GM19372 (cell line): ENCODE measurements at regions not wholly inside any gene's neighbourhood (a gene's known extent, or its start where the extent isn't known, plus 50 kb on each side); places are given as distances from the start of the nearest gene placed in this dataset.

Source experiments
- ATAC-seq: cut with Tn5 transposase; IDR thresholded peaks from one replicate; pipeline ENCODE4 v1.9.1; 2021; ENCODE audit warnings: mild to moderate bottlenecking, low read depth, moderate library complexity; ENCODE audit not compliant: unreplicated experiment

DNA sequence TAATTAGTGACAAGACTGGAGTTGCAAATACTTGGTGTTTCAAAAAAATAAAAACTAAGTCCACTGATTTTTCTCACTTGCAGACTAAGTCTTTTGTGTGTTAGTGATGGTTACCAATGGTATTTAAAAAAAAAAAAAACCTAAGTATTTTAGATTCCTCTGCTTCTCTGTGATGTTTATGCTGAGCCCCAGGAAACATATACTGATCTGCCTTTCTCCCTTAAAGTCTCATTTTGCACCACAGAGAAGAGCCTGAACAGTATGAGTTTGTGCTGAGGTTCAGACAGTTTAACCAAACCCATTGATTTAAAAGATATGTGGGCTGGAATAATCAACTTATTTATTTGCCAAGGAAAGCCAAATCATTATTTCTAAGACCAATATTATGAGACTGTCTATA lies 1305.0 kb downstream of the PCDH18 start:
- no peak for ATAC-seq

DNA sequence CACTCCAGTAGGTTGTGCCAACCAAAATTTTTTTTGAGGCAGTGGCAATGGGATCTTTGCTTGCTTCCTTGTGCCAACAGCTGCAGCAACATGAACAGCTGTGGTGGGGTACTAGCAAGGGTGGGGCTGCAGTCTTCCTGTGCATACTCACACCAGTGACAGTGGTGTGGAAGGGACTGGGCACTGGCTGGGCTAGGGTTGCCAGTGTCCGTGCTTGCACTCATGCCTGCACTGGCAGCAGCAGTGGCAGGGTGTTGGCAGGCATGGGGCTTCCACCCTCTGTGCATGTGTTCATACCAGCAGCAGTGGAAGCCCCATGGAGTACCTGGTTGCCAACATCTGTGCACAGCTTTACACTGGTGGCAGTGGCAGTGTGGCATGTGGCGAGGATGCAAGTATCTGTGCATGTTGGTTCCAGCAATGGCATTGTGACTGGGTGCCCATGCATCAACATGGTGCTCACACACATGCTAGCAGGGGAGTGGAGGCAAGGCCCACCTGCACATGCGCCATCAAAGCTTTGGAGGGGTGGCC lies 1312.6 kb downstream of the PCDH18 start:
- ATAC-seq = no peak

GRCh38 chr4:136203199-136203598 lies 1329.1 kb downstream of the PCDH18 start:
- no peak for ATAC-seq

DNA sequence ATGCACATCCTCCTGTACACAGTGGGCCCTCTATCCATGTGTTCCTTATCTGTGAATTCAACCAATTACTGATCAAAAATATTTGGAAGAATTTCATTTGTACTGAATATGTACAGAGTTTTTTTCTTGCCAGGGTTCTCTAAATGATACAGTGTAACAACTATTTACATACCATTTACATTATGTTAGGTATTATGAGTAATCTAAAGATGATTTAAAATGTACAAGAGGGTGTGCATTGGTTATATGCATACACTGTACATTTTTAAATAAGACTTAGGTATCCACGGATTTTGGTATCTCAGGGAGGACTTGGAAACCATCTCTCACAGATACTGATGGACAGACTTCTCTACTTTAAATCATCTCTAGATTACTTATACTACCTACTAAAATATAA lies 1333.9 kb downstream of the PCDH18 start:
- no peak for ATAC-seq

GRCh38 chr4:136194962-136195361 lies 1337.3 kb downstream of the PCDH18 start:
- no peak for ATAC-seq

DNA sequence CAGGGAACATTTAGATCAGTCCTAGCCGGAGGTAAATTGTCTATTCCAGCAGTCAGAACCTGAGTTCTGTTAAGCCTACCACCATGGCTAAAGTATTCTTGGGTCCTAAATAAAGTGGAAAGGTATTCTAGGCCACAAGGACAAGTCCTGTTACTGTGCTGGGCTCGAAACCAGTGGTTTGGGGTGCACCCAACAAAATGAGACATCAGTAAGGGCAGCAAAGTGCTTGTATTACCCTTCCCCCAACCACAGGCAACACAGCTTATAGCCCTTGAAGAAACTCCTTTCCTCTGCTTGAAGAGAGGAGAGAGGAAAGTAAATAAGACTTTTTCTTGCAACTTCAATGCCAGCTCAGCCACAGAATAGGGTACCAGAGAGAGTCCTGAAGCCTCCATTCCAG lies 1345.6 kb downstream of the PCDH18 start:
- ATAC-seq = no peak

DNA sequence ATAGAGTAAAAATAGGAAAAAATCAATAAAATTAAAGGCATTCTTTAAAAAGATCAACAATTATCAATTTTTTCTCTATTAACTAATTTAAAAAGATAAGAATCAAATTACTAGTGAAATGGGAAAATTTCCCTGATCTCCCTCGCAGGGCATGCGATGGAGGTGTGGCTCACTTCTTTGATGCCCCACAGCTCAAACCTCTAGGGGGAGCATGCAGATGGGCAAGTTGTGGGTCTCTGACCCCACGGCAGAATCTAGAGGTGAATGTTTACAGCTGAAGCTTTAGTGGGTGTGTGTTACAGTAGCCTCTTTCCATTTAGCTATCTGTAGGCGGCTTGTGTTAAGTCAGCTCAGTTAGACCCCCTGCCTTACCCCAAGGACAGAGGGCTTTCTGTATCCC lies 1348.8 kb downstream of the PCDH18 start:
- ATAC-seq = no peak

- no peak for ATAC-seq
Observed at GRCh38 chr4:136156947-136157346, 1375.3 kb downstream of the PCDH18 start.

GRCh38 chr4:136150046-136150445 lies 1382.2 kb downstream of the PCDH18 start:
- ATAC-seq = no peak

GRCh38 chr4:136136601-136137000 lies 1395.7 kb downstream of the PCDH18 start:
- no peak for ATAC-seq

DNA sequence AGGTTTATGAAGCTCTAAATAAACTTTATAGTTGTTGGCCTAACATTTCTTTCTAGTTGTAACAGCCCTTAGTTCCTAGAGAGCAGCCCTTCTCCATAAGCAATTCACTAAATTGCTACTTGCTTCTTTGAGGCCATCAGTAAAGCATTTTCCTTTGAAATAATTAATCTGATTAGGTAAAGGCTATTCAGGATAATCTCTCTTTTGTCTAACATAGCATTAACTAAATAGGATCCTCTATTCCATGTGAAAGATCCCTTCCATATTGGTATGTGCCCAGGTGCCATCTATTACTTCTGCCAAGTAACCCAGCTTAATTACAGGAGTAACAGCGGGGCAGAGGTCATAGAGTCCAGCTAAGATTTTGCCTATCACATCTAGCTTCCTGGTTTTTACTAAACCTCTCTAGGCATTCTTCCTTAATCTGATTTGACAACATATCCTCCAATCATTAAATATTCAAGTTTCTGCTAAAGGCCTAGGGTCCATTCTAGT lies 1408.0 kb downstream of the PCDH18 start:
- ATAC-seq = no peak

DNA sequence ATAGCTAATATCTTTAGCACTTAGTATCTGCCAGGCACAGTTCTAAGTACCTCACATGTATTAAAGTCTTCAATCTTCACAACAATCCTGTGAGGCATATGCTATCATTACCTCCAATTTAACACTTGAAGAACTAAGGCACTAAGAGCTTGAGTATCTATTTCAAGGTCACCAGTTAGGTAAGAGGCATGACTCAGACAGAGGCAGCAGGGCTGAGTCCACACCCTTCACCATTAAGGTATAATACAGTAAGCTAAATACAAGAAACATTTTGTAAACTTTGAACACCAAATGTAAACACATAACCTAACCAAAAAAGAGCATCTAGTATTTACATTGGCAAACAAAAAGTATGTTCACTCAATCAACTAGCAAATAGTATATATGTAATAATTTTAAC lies 1410.9 kb downstream of the PCDH18 start:
- no peak for ATAC-seq

DNA sequence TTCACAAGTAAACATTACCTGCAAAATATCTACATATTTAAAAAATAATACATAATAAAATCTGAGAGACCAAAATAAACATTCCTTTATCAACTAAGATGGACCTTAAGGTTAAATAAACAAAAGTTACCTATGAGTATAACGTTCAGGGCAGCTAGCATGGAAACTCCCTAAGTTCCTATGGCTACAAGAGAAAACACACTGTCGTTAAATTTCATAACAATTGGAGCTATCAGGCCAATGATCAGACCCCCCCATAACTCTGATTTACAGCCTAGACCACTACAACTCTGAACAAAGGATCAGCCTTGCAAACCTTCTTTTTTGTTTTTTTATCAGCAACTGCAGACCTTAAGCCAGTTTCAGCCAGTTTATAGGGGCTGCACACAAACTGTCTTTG lies 1418.4 kb downstream of the PCDH18 start:
- ATAC-seq = no peak

DNA sequence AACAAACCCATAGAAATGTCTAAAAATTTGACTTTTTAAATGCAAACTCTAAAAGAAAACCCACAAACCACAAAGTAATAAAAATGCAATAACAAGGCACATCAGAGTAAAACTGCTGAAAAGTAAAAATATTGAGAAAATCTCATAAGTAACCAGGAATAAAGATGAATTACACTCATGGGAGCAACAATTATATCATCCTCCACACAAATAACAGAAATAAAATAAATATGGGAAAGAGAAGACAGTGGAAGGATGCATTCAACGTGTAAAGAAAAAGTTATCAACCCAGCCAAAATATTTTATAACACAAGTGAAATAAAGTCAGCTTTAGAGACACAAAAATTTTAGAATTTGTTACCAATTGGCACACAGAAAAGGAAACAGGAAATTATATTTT lies 1420.2 kb downstream of the PCDH18 start:
- no peak for ATAC-seq

- ATAC-seq = no peak
Observed at GRCh38 chr4:136106753-136107152, 1425.5 kb downstream of the PCDH18 start.

GRCh38 chr4:136103616-136104015 lies 1428.7 kb downstream of the PCDH18 start:
- no peak for ATAC-seq

- ATAC-seq = no peak
Observed at GRCh38 chr4:136097676-136098075, 1434.6 kb downstream of the PCDH18 start.

- ATAC-seq = no peak
Observed at GRCh38 chr4:136088211-136088867, 1444.0 kb downstream of the PCDH18 start.

DNA sequence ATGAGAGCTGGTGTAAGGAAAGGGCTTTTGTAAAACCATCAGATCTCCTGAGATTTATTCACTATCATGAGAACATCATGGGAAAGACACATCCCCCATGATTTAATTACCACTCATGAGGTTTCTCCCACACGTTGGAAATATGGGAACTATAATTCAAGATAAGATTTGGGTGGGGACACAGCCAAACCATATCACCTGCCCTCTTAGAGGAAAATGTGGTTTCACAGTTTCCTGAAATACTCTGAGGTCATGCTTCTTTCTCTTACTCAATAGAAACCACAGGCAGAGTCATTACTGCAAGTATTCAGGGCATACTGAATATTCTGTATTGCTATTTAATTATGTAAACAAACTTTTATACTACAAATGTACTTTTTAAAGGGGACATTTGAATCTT lies 1453.3 kb downstream of the PCDH18 start:
- ATAC-seq = no peak

DNA sequence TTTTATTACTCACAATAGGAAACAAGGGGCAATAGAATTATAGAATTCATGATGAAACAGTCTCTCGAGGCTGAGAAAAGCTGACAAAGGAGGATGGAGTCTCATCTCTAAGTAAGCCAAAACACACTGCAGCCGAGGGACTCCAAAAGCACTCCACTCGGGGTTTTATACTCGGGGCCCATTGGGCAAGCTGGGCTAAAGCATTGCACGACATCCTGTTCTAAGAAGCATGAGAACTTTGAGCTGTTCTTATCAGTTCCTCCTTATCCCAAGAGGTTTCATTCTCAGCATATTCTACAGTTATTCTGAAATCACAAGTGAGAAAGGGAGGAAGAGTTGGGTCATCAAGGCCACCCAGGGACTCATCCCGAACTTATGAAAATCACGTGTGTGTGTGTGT lies 1475.5 kb downstream of the PCDH18 start:
- no peak for ATAC-seq

- ATAC-seq = no peak
Observed at GRCh38 chr4:136055360-136055759, 1476.9 kb downstream of the PCDH18 start.

- no peak for ATAC-seq
Observed at GRCh38 chr4:136036744-136037143, 1495.5 kb downstream of the PCDH18 start.

DNA sequence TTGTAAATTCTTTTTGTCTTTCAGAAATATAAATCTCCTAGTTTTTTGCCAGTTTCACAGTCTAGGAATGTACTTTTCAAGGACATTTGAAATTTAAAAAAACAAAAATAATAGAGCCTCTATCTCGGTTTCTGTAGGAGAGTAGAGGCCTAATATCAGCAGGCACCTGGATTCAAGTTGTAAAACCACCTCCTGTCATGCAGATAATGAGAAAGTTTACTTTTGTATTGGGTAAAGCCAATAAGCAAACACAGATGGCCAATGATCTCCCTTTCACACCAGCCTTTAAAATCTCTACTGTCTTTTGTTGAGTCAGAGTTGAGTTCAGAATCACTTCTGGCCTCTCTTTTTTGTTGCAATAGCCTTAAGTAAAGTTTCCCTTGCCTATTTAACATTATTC lies 1499.9 kb downstream of the PCDH18 start:
- ATAC-seq = no peak
